Spleen (tissue), 11 donors: ENCODE measurements at regions not wholly inside any gene's neighbourhood (a gene's known extent, or its start where the extent isn't known, plus 50 kb on each side); places are given as distances from the start of the nearest gene placed in this dataset.

Experiments used
- DNase-seq: peaks from one replicate; pipeline ENCODE4 v3.0.0-alpha.2; 2020
- H3K27ac ChIP-seq, 8 donors: fragments of 200-600 bp; sonication (generic) in 7 of 8; 1 replicate in 4 of 8; 2 replicates in 4 of 8; pipeline versions ENCODE4 v1.5.0 to v1.8.0; 2016 to 2021; ENCODE audit warnings: inconsistent platforms in 4 of 8, mild to moderate bottlenecking in 4 of 8, moderate library complexity in 1 of 8
- H3K27me3 ChIP-seq, 7 donors: fragments of 200-600 bp; sonication (generic) in 6 of 7; replicated peaks in 1 of 7; 1 replicate in 4 of 7; 2 replicates in 3 of 7; pipeline versions ENCODE4 v1.5.0 to v1.8.0; 2016 to 2021; ENCODE audit warnings: inconsistent platforms in 3 of 7, mild to moderate bottlenecking in 1 of 7
- H3K36me3 ChIP-seq, 6 donors: fragments of 200-600 bp; sonication (generic) in 5 of 6; 1 replicate in 4 of 6; 2 replicates in 2 of 6; pipeline versions ENCODE4 v1.5.0 to v1.8.0; 2016 to 2021; ENCODE audit warnings: inconsistent platforms in 2 of 6
- H3K4me1 ChIP-seq, 6 donors: fragments of 200-600 bp; sonication (generic) in 5 of 6; 1 replicate in 3 of 6; 2 replicates in 3 of 6; pipeline versions ENCODE4 v1.5.0 to v1.8.0; 2016 to 2021; ENCODE audit warnings: inconsistent platforms in 3 of 6
- H3K4me3 ChIP-seq, 8 donors: fragments of 200-600 bp; sonication (generic) in 7 of 8; 1 replicate in 4 of 8; 2 replicates in 4 of 8; pipeline versions ENCODE4 v1.5.0 to v1.8.0; 2016 to 2021; ENCODE audit warnings: inconsistent platforms in 4 of 8, mild to moderate bottlenecking in 4 of 8, moderate library complexity in 2 of 8
- H3K9me3 ChIP-seq, 8 donors: fragments of 200-600 bp; sonication (generic) in 7 of 8; 1 replicate in 4 of 8; 2 replicates in 4 of 8; pipeline versions ENCODE4 v1.5.0 to v1.8.0; 2016 to 2021; ENCODE audit warnings: inconsistent platforms in 4 of 8
- CTCF ChIP-seq, 11 experiments: fragments of 200-600 bp in 7 of 11; fragments of 450-650 bp in 4 of 11; sonication (generic) in 4 of 11; IDR thresholded peaks in 8 of 11; conservative IDR thresholded peaks in 3 of 11; 1 replicate in 7 of 11; 2 replicates in 4 of 11; pipeline versions ENCODE4 v1.4.0 to v1.8.0; 2016 to 2021; ENCODE audit warnings: antibody characterized with exemption in 11 of 11, inconsistent platforms in 4 of 11, mild to moderate bottlenecking in 1 of 11
- POLR2A ChIP-seq, 3 donors: fragments of 450-650 bp; IDR thresholded peaks; one replicate each; pipeline ENCODE4 v1.5.1; 2017; ENCODE audit warnings: antibody characterized with exemption in 3 of 3, mild to moderate bottlenecking in 1 of 3
- POLR2AphosphoS5 ChIP-seq, 3 donors: sonication (generic); formaldehyde crosslinking; IDR thresholded peaks; one replicate each; pipeline ENCODE4 v1.5.1; 2017; ENCODE audit warnings: antibody characterized with exemption in 3 of 3
- WGBS, 5 donors: extraction: QIAGEN DNeasy Blood & Tissue Kit in 3 of 5; methylation state at CpG; one replicate each; pipeline versions ENCODE4 v1.1.5 to v1.1.7; 2013 to 2018; 5-methylcytosine and 5-hydroxymethylcytosine counted together
- intact Hi-C: fragments of 100-400 bp; cut with DNase I; formaldehyde crosslinking; loops from one replicate; pipeline ENCODE4 v1.15.0; 2023; ENCODE audit warnings: low total_unique reads
- donor health status: healthy with polysubstance abuse.
- donor health status: DM: no; HTN: no; CAD: no; lungs with moderate emphysema.
- donor health status: DM: no; HTN: no; CAD: no.
- donor health status: Bipolar disorder and iron deficiency.
- donor health status: healthy.
- donor health status: DM: no; HTN: no; CAD: no.
- donor health status: DM: yes; HTN: yes; CAD: no.

- intact Hi-C loops: no loop called here
- H3K4me3 ChIP-seq: no peak overlapping the region
- no peaks in the 10 kb centered on the region for H3K4me1 ChIP-seq
- no peak overlapping the region for H3K27ac ChIP-seq
- DNase-seq: no peak
- TF ChIP-seq POLR2AphosphoS5 (IDR thresholded peaks at IDR 0.05) (no peak), CTCF (IDR thresholded peaks at IDR 0.05 in 8 of 11, conservative IDR thresholded peaks at IDR 0.05 in 3 of 11) (no peak), POLR2A (IDR thresholded peaks at IDR 0.05) (no peak)
- no peaks in the 10 kb centered on the region for H3K27me3 ChIP-seq
- WGBS, 5 donors: 55 to 61% (median 58%) methylated on average over 10 of the region's 10 CpGs
- H3K9me3 ChIP-seq: no peaks in the 10 kb centered on the region
- H3K36me3 ChIP-seq: no peaks in the 10 kb centered on the region
Observed at GRCh38 chr4:187179086-187180058, 455.7 kb upstream of the FAT1 start.

- Histone ChIP-seq H3K4me1 (no peaks in the 10 kb centered on the region), H3K36me3 (no peaks in the 10 kb centered on the region), H3K9me3 (no peaks in the 10 kb centered on the region), H3K4me3 (no peak overlapping the region), H3K27ac (no peak overlapping the region), H3K27me3 (no peaks in the 10 kb centered on the region)
- no peak for DNase-seq
- no peak for TF ChIP-seq CTCF (IDR thresholded peaks at IDR 0.05 in 8 of 11, conservative IDR thresholded peaks at IDR 0.05 in 3 of 11)
- no peak for TF ChIP-seq POLR2A (IDR thresholded peaks at IDR 0.05)
- TF ChIP-seq POLR2AphosphoS5 (IDR thresholded peaks at IDR 0.05): no peak
- WGBS, 5 donors: 63 to 81% (median 73%) methylated on average over 6 of the region's 6 CpGs
- intact Hi-C loops: no loop called here
Observed at GRCh38 chr4:187181054-187181453, 457.4 kb upstream of the FAT1 start.

GRCh38 chr4:187183346-187183745, 459.7 kb upstream of the FAT1 start:
- 79 to 92% (median 86%) methylated on average over 9 of the region's 9 CpGs for WGBS, 5 donors
- Histone ChIP-seq H3K4me3 (no peak overlapping the region), H3K27me3 (no peaks in the 10 kb centered on the region), H3K4me1 (no peaks in the 10 kb centered on the region), H3K9me3 (no peaks in the 10 kb centered on the region), H3K36me3 (no peaks in the 10 kb centered on the region), H3K27ac (no peak overlapping the region)
- no peak for TF ChIP-seq CTCF (IDR thresholded peaks at IDR 0.05 in 8 of 11, conservative IDR thresholded peaks at IDR 0.05 in 3 of 11)
- no peak for TF ChIP-seq POLR2A (IDR thresholded peaks at IDR 0.05)
- TF ChIP-seq POLR2AphosphoS5 (IDR thresholded peaks at IDR 0.05): no peak
- DNase-seq: no peak
- intact Hi-C loops: no loop called here

- intact Hi-C loops: no loop called here
- DNase-seq: no peak
- Histone ChIP-seq H3K4me3 (no peak overlapping the region), H3K4me1 (no peaks in the 10 kb centered on the region), H3K27ac (no peak overlapping the region), H3K9me3 (no peaks in the 10 kb centered on the region), H3K36me3 (no peaks in the 10 kb centered on the region), H3K27me3 (no peaks in the 10 kb centered on the region)
- TF ChIP-seq POLR2AphosphoS5 (IDR thresholded peaks at IDR 0.05) (no peak), CTCF (IDR thresholded peaks at IDR 0.05 in 8 of 11, conservative IDR thresholded peaks at IDR 0.05 in 3 of 11) (no peak), POLR2A (IDR thresholded peaks at IDR 0.05) (no peak)
- 58 to 85% (median 70%) methylated on average over 2 of the region's 2 CpGs for whole genome bisulfite sequencing, 5 donors
Observed at GRCh38 chr4:187183826-187184225, 460.2 kb upstream of the FAT1 start.
